GM08714 (cell line): ENCODE measurements at regions not wholly inside any gene's neighbourhood (a gene's known extent, or its start where the extent isn't known, plus 50 kb on each side); places are given as distances from the start of the nearest gene placed in this dataset.

ENCODE experiments used
- H3K4me3 ChIP-seq: fragments of 200-500 bp; sonication (Bioruptor generic); 2 replicates; pipeline ENCODE4 v1.5.1; 2014; ENCODE audit warnings: mild to moderate bottlenecking, low read length, inconsistent platforms
- ZNF274 ChIP-seq: IDR thresholded peaks from 2 replicates; pipeline ENCODE4 v1.6.1; 2012; ENCODE audit warnings: mild to moderate bottlenecking, low read depth, low read length

GRCh38 chr11:134521452-134522289 lies 109.6 kb upstream of the B3GAT1 start:
- no peak overlapping the region for H3K4me3 ChIP-seq
- TF ChIP-seq ZNF274, result no peak

GRCh38 chr11:134521001-134521400 lies 109.0 kb upstream of the B3GAT1 start:
- H3K4me3 ChIP-seq, result no peak overlapping the region
- no peak for TF ChIP-seq ZNF274

- no peak overlapping the region for H3K4me3 ChIP-seq
- TF ChIP-seq ZNF274, result no peak
Measured at GRCh38 chr11:134519788-134520187, 107.7 kb upstream of the B3GAT1 start.

DNA sequence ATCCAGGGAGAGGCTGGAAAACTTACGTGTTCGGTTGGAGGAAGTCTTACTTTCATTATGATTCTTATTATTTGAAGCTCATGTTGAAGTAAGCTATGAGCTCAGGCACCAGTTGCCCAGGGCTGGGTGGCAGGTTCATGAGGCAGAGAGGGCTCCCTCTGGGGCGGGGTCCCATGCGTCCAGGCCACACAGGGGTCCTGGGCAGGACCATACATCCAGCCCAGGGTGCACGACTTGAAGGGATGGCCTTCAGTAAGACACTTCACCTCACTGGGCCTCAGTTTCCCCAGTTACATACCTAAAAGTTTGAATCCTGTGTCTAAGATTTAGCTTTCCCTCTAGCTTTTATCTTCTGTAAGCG lies 107.3 kb upstream of the B3GAT1 start:
- no peak overlapping the region for H3K4me3 ChIP-seq
- no peak for TF ChIP-seq ZNF274

DNA sequence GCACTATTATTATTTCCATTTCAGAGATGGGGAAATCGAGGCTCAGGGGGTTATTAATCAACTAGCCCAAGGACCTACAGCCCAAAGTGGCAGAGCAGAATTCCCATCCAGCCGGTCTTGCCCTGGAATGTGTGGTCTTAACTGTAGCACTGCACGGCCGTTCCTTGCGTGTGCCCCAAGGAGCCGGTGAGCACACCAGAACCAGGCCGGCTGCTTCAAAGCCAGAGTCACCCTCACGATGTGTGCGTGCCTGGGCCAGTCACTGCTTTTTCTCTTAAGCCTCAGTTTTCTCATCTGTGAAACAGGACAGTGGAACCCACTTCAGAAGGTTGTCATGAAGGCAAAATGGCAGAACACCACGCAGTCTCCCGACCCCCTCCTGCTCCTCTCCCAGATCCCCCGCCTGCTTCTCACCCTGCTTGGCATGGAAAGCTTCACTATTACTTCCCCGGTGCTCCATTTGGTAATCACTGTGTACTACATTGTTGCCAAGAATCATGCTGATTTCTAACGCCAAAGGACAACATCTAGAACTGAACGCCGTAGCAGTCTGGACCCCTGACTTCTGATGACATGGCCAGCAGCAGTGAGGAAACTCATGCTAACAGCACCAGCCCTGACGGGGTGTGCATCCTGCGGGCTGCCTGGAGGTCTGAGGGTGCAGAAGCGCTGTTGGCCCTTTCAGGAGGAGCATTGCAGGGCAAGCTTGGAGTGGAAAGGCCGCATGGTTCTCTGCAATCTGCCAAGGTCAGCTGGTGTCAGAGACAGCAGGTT lies 106.8 kb upstream of the B3GAT1 start:
- TF ChIP-seq ZNF274, result no peak
- no peak overlapping the region for H3K4me3 ChIP-seq

DNA sequence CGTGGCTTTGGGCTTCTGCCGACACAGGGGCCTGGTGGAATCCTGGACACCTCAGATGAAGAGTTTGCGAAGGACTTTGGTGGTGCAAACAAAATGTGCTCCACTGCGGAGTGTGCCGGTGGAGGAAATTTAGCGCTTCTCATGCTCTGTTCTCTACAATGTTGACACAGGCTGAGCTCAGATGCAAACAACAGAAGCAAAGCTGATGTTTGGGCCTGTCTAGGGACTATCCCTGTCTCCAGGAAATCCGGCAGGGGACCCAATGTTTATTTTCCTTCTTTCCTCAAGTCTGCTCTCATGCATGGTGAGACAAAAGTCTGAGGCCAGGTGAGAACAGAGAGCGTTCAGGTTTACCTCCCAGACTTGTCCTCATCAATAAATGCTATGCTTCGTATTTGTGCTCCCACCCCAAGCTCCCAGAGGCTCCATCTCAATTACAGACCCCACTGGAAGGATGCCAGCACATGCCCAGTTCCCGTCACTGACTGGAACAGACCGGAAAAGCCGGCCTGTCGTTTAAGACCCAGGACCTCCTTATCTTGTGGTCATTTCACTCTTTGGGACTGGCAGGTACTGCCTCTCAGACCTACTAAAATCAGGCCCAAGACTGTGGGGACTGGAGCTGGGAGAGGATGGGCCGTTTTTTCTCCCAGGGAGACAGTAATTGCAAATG lies 105.7 kb upstream of the B3GAT1 start:
- no peak for TF ChIP-seq ZNF274

GRCh38 chr11:134517115-134517514 lies 105.1 kb upstream of the B3GAT1 start:
- H3K4me3 ChIP-seq, result no peak overlapping the region
- no peak for TF ChIP-seq ZNF274

More for the DNA sequence above, 105.7 kb upstream of the B3GAT1 start:
- H3K4me3 ChIP-seq, result no peak overlapping the region

GRCh38 chr11:134516529-134516928 lies 104.5 kb upstream of the B3GAT1 start:
- no peak overlapping the region for H3K4me3 ChIP-seq
- no peak for TF ChIP-seq ZNF274

DNA sequence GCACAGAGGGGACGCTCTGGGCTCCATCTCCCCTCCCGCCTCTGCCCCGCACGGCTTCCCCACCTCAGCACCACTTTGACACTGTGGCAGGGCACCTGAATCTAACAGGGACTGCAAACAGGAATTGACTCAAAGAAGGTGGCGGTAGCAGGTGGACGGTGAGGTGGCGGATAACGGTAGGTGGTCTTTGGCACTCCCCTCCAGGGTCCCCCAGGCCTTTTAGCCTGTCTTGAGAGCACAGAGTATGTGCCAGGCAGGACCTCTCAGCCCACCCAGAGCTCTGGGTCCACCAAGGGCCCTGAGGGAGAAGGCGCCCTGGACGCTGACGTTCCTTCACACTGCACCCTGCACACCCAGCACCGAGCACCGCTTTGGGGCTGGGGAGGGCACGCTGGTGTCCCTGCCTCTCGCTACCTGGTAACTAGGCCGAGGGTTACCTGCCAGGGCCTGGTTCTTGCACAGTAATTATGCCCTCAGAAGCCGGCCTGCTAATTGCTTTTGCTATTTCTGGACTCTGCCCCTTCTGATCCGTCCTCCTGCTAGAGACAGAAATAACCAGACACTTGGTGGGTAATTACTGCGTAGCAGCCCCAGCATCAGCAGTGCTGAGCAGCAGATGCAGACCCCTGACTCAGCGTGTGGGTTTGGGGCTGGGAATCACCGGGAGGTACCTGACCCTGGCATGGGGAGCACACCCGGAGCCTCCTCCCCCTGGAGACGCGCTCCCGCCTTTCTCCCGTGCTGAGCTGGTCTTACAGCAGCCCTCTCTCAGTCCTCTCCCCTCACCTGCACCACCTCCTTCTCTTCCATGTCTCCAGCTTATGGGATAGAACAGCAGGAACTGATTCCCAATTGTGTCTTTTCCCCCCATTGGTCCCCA lies 103.3 kb upstream of the B3GAT1 start:
- no peak overlapping the region for H3K4me3 ChIP-seq

GRCh38 chr11:134514354-134514951 lies 102.4 kb upstream of the B3GAT1 start:
- no peak for TF ChIP-seq ZNF274
- H3K4me3 ChIP-seq, result no peak overlapping the region

More for the DNA sequence above, 103.3 kb upstream of the B3GAT1 start:
- TF ChIP-seq ZNF274, result no peak

GRCh38 chr11:134513585-134514120 lies 101.6 kb upstream of the B3GAT1 start:
- no peak for TF ChIP-seq ZNF274
- no peak overlapping the region for H3K4me3 ChIP-seq

- no peak overlapping the region for H3K4me3 ChIP-seq
- no peak for TF ChIP-seq ZNF274
Measured at GRCh38 chr11:134512571-134513538, 100.8 kb upstream of the B3GAT1 start.
